ENCODE measurements at regions not wholly inside any gene's neighbourhood (a gene's known extent, or its start where the extent isn't known, plus 50 kb on each side); places are given as distances from the start of the nearest gene placed in this dataset.

DNA sequence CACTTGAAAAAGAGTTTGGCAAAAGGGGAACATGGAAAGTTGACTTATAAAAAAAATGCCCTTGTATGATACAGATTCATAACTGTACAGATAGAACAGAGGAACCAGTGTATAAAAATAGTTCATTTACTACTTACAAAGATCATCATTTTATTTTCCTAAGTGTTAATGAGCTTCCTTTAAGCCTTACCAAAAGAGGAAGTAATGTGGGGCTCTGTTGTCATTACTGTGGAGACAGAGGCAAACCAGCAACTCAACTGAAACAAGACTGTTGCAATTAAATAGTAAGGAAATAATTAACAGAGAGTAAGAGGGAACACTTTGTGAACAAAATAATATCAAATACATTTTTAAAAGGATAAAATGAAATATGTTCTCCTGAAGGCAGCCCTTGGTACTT, 526.2 kb upstream of the ADARB2 start:
- H3K27me3 ChIP-seq (ENCODE audit: insufficient read depth, low read length): no peaks in the 10 kb centered on the region
- H3K23me2 ChIP-seq (ENCODE audit: insufficient read length, low read depth, low read length, poor library complexity, severe bottlenecking): no peaks in the 10 kb centered on the region
- TF ChIP-seq, protein P1, sequence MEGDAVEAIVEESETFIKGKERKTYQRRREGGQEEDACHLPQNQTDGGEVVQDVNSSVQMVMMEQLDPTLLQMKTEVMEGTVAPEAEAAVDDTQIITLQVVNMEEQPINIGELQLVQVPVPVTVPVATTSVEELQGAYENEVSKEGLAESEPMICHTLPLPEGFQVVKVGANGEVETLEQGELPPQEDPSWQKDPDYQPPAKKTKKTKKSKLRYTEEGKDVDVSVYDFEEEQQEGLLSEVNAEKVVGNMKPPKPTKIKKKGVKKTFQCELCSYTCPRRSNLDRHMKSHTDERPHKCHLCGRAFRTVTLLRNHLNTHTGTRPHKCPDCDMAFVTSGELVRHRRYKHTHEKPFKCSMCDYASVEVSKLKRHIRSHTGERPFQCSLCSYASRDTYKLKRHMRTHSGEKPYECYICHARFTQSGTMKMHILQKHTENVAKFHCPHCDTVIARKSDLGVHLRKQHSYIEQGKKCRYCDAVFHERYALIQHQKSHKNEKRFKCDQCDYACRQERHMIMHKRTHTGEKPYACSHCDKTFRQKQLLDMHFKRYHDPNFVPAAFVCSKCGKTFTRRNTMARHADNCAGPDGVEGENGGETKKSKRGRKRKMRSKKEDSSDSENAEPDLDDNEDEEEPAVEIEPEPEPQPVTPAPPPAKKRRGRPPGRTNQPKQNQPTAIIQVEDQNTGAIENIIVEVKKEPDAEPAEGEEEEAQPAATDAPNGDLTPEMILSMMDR (conservative IDR thresholded peaks at IDR 0.05): no peak
- no peak overlapping the region for H3K23ac ChIP-seq (ENCODE audit: insufficient read length, low read depth, low read length)
- no peaks in the 10 kb centered on the region for H3K79me1 ChIP-seq (ENCODE audit: insufficient read depth, low read depth, low read length, poor library complexity, severe bottlenecking)
- no peak overlapping the region for H3T11ph ChIP-seq (ENCODE audit: low read length)
- no peak overlapping the region for H2BK5ac ChIP-seq (ENCODE audit: insufficient read length, low read length)
- H3K4me2 ChIP-seq (ENCODE audit: insufficient read depth, insufficient read length, low read length): no peak overlapping the region
- H2BK20ac ChIP-seq (ENCODE audit: low read depth, low read length, poor library complexity, severe bottlenecking): no peak overlapping the region
- H4K5ac ChIP-seq (ENCODE audit: insufficient read length, low read depth, low read length): no peak overlapping the region
- H2AFZ ChIP-seq (ENCODE audit: low read length): no peak overlapping the region
- H3K27me3 Mint-ChIP-seq (ENCODE audit: low read depth): peaks cover 1% of the 10 kb centered on the region; the same call in 1 of the 2 replicates
- DNase-seq: no peak
- H3K36me3 Mint-ChIP-seq (ENCODE audit: insufficient read depth in 1 of 3, low read depth in 3 of 3): peaks cover 0 to 7% (median 2%) of the 10 kb centered on the region in 3 experiments; a peak in 2 of 7 replicates
- no peak overlapping the region for H3K9ac ChIP-seq (ENCODE audit: extremely low read depth, insufficient read length, low read length)
- H3K4me1 ChIP-seq (ENCODE audit: insufficient read depth, low read length): no peaks in the 10 kb centered on the region
- H3K14ac ChIP-seq (ENCODE audit: insufficient read depth, low read length): no peak overlapping the region
- H3K56ac ChIP-seq (ENCODE audit: insufficient read length, low read depth, low read length): no peak overlapping the region
- H2AK5ac ChIP-seq (ENCODE audit: insufficient read length, low read length): no peak overlapping the region
- no peak overlapping the region for H2BK15ac ChIP-seq (ENCODE audit: low read depth, low read length)
- H2BK12ac ChIP-seq (ENCODE audit: insufficient read length, low read depth, low read length): no peak overlapping the region
- no peak overlapping the region for H3K18ac ChIP-seq (ENCODE audit: insufficient read length, low read depth, low read length)
- no peak overlapping the region for H2BK120ac ChIP-seq (ENCODE audit: low read depth, low read length, poor library complexity, severe bottlenecking)
- no peaks in the 10 kb centered on the region for H4K20me1 ChIP-seq (ENCODE audit: control insufficient read depth, insufficient read depth, insufficient read length)
- H3K79me2 ChIP-seq (ENCODE audit: insufficient read depth, low read length): no peaks in the 10 kb centered on the region
- no peak overlapping the region for H3K27ac ChIP-seq (ENCODE audit: insufficient read length, low read depth, low read length)
- no peaks in the 10 kb centered on the region for H3K9me3 ChIP-seq (ENCODE audit: control insufficient read depth, low read depth, low read length)
- peaks cover 13 to 15% of the 10 kb centered on the region in 2 experiments for H3K9me3 Mint-ChIP-seq
- H3K4me1 Mint-ChIP-seq: no peaks in the 10 kb centered on the region
- H4K8ac ChIP-seq (replicated peaks; ENCODE audit: insufficient read length, low read depth, low read length): no peak overlapping the region
- no peak overlapping the region for H3K4me3 Mint-ChIP-seq
- H3K27ac Mint-ChIP-seq: no peak overlapping the region
- no peak overlapping the region for H3K4ac ChIP-seq (ENCODE audit: low read depth, low read length)
- no peak overlapping the region for H4K91ac ChIP-seq (ENCODE audit: insufficient read length, low read depth, low read length)
